A549 (cell line): ENCODE measurements at regions not wholly inside any gene's neighbourhood (a gene's known extent, or its start where the extent isn't known, plus 50 kb on each side); places are given as distances from the start of the nearest gene placed in this dataset.

Experiments used
- ATAC-seq, 2 experiments: fragments of 200-7000 bp in 1 of 2; fragments of >200 bp in 1 of 2; cut with Nextera tagmentation in 1 of 2; cut with Tn5 transposase in 1 of 2; 3 replicates each; pipeline versions ENCODE4 v1.8.0 to v1.9.1; 2018 to 2020; ENCODE audit warnings: mild to moderate bottlenecking in 1 of 2, moderate library complexity in 1 of 2
- CTCF ChIA-PET: fragments of 300-600 bp; sonication (Branson Sonifier 250); formaldehyde crosslinking; extraction: SDS; loops from one replicate; lab custom pipeline; 2021; ENCODE audit warnings: antibody characterized with exemption, inconsistent platforms; lab: Yijun Ruan, JAX
- POLR2A ChIA-PET: fragments of 350-600 bp; formaldehyde crosslinking; extraction: SDS; loops from one replicate; lab custom pipeline; 2021; ENCODE audit warnings: antibody characterized with exemption, inconsistent platforms; lab: Yijun Ruan, JAX
- DNase-seq, 2 experiments: peaks; one replicate each; pipeline versions ENCODE4 v3.0.0 to v3.0.0-alpha.2; 2011 to 2016; ENCODE audit warnings: low read depth in 1 of 2, low spot score in 1 of 2
- FAIRE-seq: peaks from 2 replicates; lab custom pipeline; 2011; peaks lifted over from hg19 to GRCh38; lab: Jason Lieb, UNC
- H3K27ac ChIP-seq, 2 experiments: fragments of >200 bp; sonication (Bioruptor Twin); formaldehyde crosslinking; 3 replicates each; pipeline ENCODE4 v1.5.1; 2016 to 2017
- H3K4me1 ChIP-seq: fragments of >200 bp; sonication (Bioruptor Twin); formaldehyde crosslinking; 3 replicates; pipeline ENCODE4 v1.6.1; 2016
- H3K4me2 ChIP-seq: fragments of >200 bp; sonication (Bioruptor Twin); formaldehyde crosslinking; 3 replicates; pipeline ENCODE4 v1.6.1; 2016
- H3K4me3 ChIP-seq: fragments of >200 bp; sonication (Bioruptor Twin); formaldehyde crosslinking; 3 replicates; pipeline ENCODE4 v1.5.1; 2016
- H3K9me3 ChIP-seq: fragments of >200 bp; sonication (Bioruptor Twin); formaldehyde crosslinking; 3 replicates; pipeline ENCODE4 v1.6.1; 2016
- CBX8 ChIP-seq: fragments of 200-600 bp; sonication (generic); IDR thresholded peaks from 2 replicates; pipeline ENCODE4 v1.6.1; 2016
- EHF ChIP-seq: fragments of 250-450 bp; sonication (Bioruptor Pico); IDR thresholded peaks from 2 replicates; pipeline ENCODE4 v1.5.0; 2020; ENCODE audit warnings: mild to moderate bottlenecking
- EHMT2 ChIP-seq: fragments of 200-600 bp; sonication (generic); IDR thresholded peaks from 2 replicates; pipeline ENCODE4 v1.6.1; 2016; ENCODE audit warnings: antibody characterized with exemption, low read depth, mild to moderate bottlenecking, moderate library complexity
- EP300 ChIP-seq, 2 experiments: fragments of >200 bp; sonication (Bioruptor Twin); formaldehyde crosslinking; IDR thresholded peaks; 2 replicates in 1 of 2; 3 replicates in 1 of 2; pipeline ENCODE4 v1.6.1; 2016 to 2017
- FOSB ChIP-seq: fragments of 250-450 bp; sonication (Bioruptor Pico); IDR thresholded peaks from 2 replicates; pipeline ENCODE4 v1.5.0; 2020; ENCODE audit warnings: mild to moderate bottlenecking, moderate library complexity
- FOSL2 ChIP-seq, 2 experiments: fragments of 450-650 bp in 1 of 2; fragments of >200 bp in 1 of 2; sonication (Bioruptor Twin) in 1 of 2; formaldehyde crosslinking; IDR thresholded peaks; 2 replicates each; pipeline versions ENCODE4 v1.5.0 to v1.6.1; 2016 to 2020; ENCODE audit warnings: mild to moderate bottlenecking in 1 of 2, moderate library complexity in 1 of 2
- GATA3 ChIP-seq: IDR thresholded peaks from 2 replicates; pipeline ENCODE4 v1.6.1; 2012; ENCODE audit warnings: borderline replicate concordance
- HDAC2 ChIP-seq: fragments of 200-600 bp; sonication (generic); IDR thresholded peaks from 2 replicates; pipeline ENCODE4 v1.6.1; 2016
- HMGXB4 ChIP-seq: fragments of 250-450 bp; sonication (Bioruptor Pico); IDR thresholded peaks from 2 replicates; pipeline ENCODE4 v1.5.0; 2021; ENCODE audit warnings: mild to moderate bottlenecking, moderate library complexity, borderline replicate concordance
- HOXA7 ChIP-seq: fragments of 250-450 bp; sonication (Bioruptor Pico); IDR thresholded peaks from 2 replicates; pipeline ENCODE4 v1.5.0; 2020; ENCODE audit warnings: mild to moderate bottlenecking, moderate library complexity
- HOXB13 ChIP-seq: fragments of 250-450 bp; sonication (Bioruptor Pico); IDR thresholded peaks from 2 replicates; pipeline ENCODE4 v1.5.0; 2020; ENCODE audit warnings: low read depth, mild to moderate bottlenecking, moderate library complexity
- HOXB5 ChIP-seq: fragments of 250-450 bp; sonication (Bioruptor Pico); IDR thresholded peaks from 2 replicates; pipeline ENCODE4 v1.5.0; 2020; ENCODE audit warnings: mild to moderate bottlenecking, moderate library complexity
- KDM1A ChIP-seq: fragments of 200-600 bp; sonication (generic); IDR thresholded peaks from 2 replicates; pipeline ENCODE4 v1.6.1; 2016; ENCODE audit warnings: low read depth, mild to moderate bottlenecking
- MAX ChIP-seq: IDR thresholded peaks from 2 replicates; pipeline ENCODE4 v1.6.1; 2012
- NFE2L2 ChIP-seq: fragments of 150-350 bp; conservative IDR thresholded peaks from 2 replicates; pipeline ENCODE4 v1.6.1; 2014; ENCODE audit warnings: low read length
- RCOR1 ChIP-seq: fragments of 150-350 bp; IDR thresholded peaks from 2 replicates; pipeline ENCODE4 v1.6.1; 2014; ENCODE audit warnings: antibody characterized with exemption, low read length, low read depth
- SMC3 ChIP-seq: fragments of >200 bp; sonication (Bioruptor Twin); formaldehyde crosslinking; IDR thresholded peaks from 3 replicates; pipeline ENCODE4 v1.6.1; 2018; ENCODE audit warnings: inconsistent platforms
- WGBS: methylation state at CpG from one replicate; pipeline ENCODE4 v1.1.6; 2017; ENCODE audit errors: missing lambda C conversion rate; 5-methylcytosine and 5-hydroxymethylcytosine counted together
- TF ChIP-seq, protein P1 (sequence below): fragments of >200 bp; sonication (Bioruptor Twin); formaldehyde crosslinking; IDR thresholded peaks from 3 replicates; pipeline ENCODE4 v1.5.1; 2016
- TF ChIP-seq, protein P2 (sequence below): IDR thresholded peaks from 2 replicates; pipeline ENCODE4 v1.6.1; 2012

GRCh38 chr17:77274096-77274845, 133.5 kb downstream of the SEC14L1 start:
- ChIA-PET CTCF (interaction anchor here (0.6 to 1.2 kb wide), 4 partner anchors 59 to 221 kb away, joined by 3 to 5 read pairs (median 4); no protein-coding TSS in a partner anchor), POLR2A (no interaction called here)
- FAIRE-seq (no peak), DNase-seq (no peak), ATAC-seq (peak; percentile 14 to 44; a peak in 2 of 6 replicates)
- no peak overlapping the region for H3K4me3 ChIP-seq
- no peaks in the 10 kb centered on the region for H3K9me3 ChIP-seq
- H3K4me2 ChIP-seq = no peak overlapping the region
- no peak overlapping the region for H3K27ac ChIP-seq
- H3K4me1 ChIP-seq = no peaks in the 10 kb centered on the region
- 87% methylated on average over 17 of the region's 17 CpGs for WGBS
- no peak for TF ChIP-seq HOXA7 (CRISPR knock-in tag)
- TF ChIP-seq EHF = no peak

- ChIA-PET CTCF (interaction anchor here (0.5 to 2.6 kb wide), 11 partner anchors 17 to 210 kb away, joined by 3 to 16 read pairs (median 4); no protein-coding TSS in a partner anchor), POLR2A (interaction anchor here (0.7 to 1.4 kb wide), 2 partner anchors 24 to 47 kb away, joined by 4 to 5 read pairs; no protein-coding TSS in a partner anchor)
- Histone ChIP-seq H3K27ac (peak overlapping the region; percentile 89 to 92; a peak in 5 of 6 replicates), H3K9me3 (no peaks in the 10 kb centered on the region), H3K4me3 (no peak overlapping the region), H3K4me1 (peaks cover 29% of the 10 kb centered on the region), H3K4me2 (peak overlapping the region; percentile 98)
- FAIRE-seq (no peak), ATAC-seq (no peak), DNase-seq (no peak)
- TF ChIP-seq NFE2L2 (no peak), EHMT2 (no peak), GATA3 (no peak), MAX (no peak), EP300 (IDR thresholded peaks at IDR 0.05) (no peak), HOXB5 (CRISPR knock-in tag) (no peak), HMGXB4 (CRISPR knock-in tag) (no peak), CBX8 (no peak)
- TF ChIP-seq, protein P1, sequence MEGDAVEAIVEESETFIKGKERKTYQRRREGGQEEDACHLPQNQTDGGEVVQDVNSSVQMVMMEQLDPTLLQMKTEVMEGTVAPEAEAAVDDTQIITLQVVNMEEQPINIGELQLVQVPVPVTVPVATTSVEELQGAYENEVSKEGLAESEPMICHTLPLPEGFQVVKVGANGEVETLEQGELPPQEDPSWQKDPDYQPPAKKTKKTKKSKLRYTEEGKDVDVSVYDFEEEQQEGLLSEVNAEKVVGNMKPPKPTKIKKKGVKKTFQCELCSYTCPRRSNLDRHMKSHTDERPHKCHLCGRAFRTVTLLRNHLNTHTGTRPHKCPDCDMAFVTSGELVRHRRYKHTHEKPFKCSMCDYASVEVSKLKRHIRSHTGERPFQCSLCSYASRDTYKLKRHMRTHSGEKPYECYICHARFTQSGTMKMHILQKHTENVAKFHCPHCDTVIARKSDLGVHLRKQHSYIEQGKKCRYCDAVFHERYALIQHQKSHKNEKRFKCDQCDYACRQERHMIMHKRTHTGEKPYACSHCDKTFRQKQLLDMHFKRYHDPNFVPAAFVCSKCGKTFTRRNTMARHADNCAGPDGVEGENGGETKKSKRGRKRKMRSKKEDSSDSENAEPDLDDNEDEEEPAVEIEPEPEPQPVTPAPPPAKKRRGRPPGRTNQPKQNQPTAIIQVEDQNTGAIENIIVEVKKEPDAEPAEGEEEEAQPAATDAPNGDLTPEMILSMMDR = no peak
- WGBS = 88% methylated on average over 20 of the region's 20 CpGs
Measured at GRCh38 chr17:77279448-77280303, 138.9 kb downstream of the SEC14L1 start.

- no peak for FAIRE-seq
- H3K4me3 ChIP-seq = peak overlapping the region; percentile 81
- POLR2A ChIA-PET = interaction anchor here (1.4 kb wide), 1 partner anchor 25 kb away, joined by 5 read pairs; no protein-coding TSS in a partner anchor
- TF ChIP-seq HOXB13 (no peak), RCOR1 (no peak), SMC3 (no peak), MAX (peak; percentile 30), HDAC2 (0 out of 2 replicates have a peak, but pooled peaks have one; percentile 78), FOSB (CRISPR knock-in tag) (no peak), FOSL2 (IDR thresholded peaks at IDR 0.05) (no peak), FOSL2 (CRISPR knock-in tag; IDR thresholded peaks at IDR 0.05) (0 out of 2 replicates have a peak, but pooled peaks have one; percentile 16), KDM1A (peak; percentile 93)
- TF ChIP-seq, protein P2, sequence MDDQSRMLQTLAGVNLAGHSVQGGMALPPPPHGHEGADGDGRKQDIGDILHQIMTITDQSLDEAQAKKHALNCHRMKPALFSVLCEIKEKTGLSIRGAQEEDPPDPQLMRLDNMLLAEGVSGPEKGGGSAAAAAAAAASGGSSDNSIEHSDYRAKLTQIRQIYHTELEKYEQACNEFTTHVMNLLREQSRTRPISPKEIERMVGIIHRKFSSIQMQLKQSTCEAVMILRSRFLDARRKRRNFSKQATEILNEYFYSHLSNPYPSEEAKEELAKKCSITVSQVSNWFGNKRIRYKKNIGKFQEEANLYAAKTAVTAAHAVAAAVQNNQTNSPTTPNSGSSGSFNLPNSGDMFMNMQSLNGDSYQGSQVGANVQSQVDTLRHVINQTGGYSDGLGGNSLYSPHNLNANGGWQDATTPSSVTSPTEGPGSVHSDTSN = no peak
- H3K9me3 ChIP-seq = no peaks in the 10 kb centered on the region
- peaks cover 37% of the 10 kb centered on the region for H3K4me1 ChIP-seq
- H3K27ac ChIP-seq = peak overlapping the region; percentile 89 to 92
- no peak for DNase-seq
- H3K4me2 ChIP-seq = peak overlapping the region; percentile 98
- CTCF ChIA-PET = interaction anchor here (0.5 to 2.6 kb wide), 21 partner anchors 9 to 214 kb away, joined by 3 to 16 read pairs (median 4); a partner anchor contains a TSS
- 45% methylated on average over 28 of the region's 63 CpGs for WGBS
- ATAC-seq = peak in 1 of 2 experiments; percentile 9; a peak in 2 of 6 replicates
Measured at GRCh38 chr17:77280304-77281121, 139.7 kb downstream of the SEC14L1 start.
